Endothelial cell of umbilical vein (primary cell): ENCODE measurements at regions not wholly inside any gene's neighbourhood (a gene's known extent, or its start where the extent isn't known, plus 50 kb on each side); places are given as distances from the start of the nearest gene placed in this dataset.

ENCODE experiments used
- BruUV-seq: library from RNA; stranded (reverse); fragments of 400-500 nt; replicated peaks from 2 replicates; lab custom pipeline; 2021; lab: Mats Ljungman, UMichigan
- CTCF ChIA-PET: fragments of 300-600, 350-600 bp; sonication (Branson Sonifier 250); formaldehyde crosslinking; loops from one replicate; lab custom pipeline; 2021; ENCODE audit warnings: antibody characterized with exemption, inconsistent platforms; lab: Charles Lee
- POLR2A ChIA-PET: fragments of 300-600, 350-600 bp; sonication (Branson Sonifier 250); formaldehyde crosslinking; loops from one replicate; lab custom pipeline; 2021; ENCODE audit warnings: antibody characterized with exemption, inconsistent platforms; lab: Charles Lee
- DNase-seq: peaks from one replicate; pipeline ENCODE4 v3.0.0-alpha.2; 2011; ENCODE audit warnings: low read depth, low spot score
- FAIRE-seq: peaks from 2 replicates; lab custom pipeline; 2011; peaks lifted over from hg19 to GRCh38; lab: Jason Lieb, UNC
- H2AFZ ChIP-seq: 2 replicates; pipeline ENCODE4 v1.6.0; 2012; ENCODE audit warnings: low read depth, low read length, control low read depth, inconsistent platforms
- H3K27ac ChIP-seq: 2 replicates; pipeline ENCODE4 v1.5.1; 2011; ENCODE audit warnings: low read depth, mild to moderate bottlenecking, control low read depth, low read length, moderate library complexity; ENCODE audit not compliant: insufficient read depth
- H3K27me3 ChIP-seq, 2 experiments: 2 replicates each; pipeline versions ENCODE4 v1.6.0 to v1.6.1; 2011; ENCODE audit warnings: low read length in 2 of 2, mixed read lengths in 1 of 2; ENCODE audit not compliant: control insufficient read depth in 2 of 2, insufficient read depth in 2 of 2
- H3K36me3 ChIP-seq, 2 experiments: 2 replicates in 1 of 2; 3 replicates in 1 of 2; pipeline ENCODE4 v1.5.1; 2011; ENCODE audit warnings: low read length in 2 of 2, mild to moderate bottlenecking in 1 of 2, moderate library complexity in 1 of 2; ENCODE audit not compliant: control insufficient read depth in 2 of 2, insufficient read depth in 2 of 2; ENCODE audit errors: extremely low read depth in 1 of 2
- H3K4me1 ChIP-seq: 3 replicates; pipeline ENCODE4 v1.5.1; 2011; ENCODE audit warnings: mild to moderate bottlenecking, low read length; ENCODE audit not compliant: control insufficient read depth, insufficient read depth; ENCODE audit errors: extremely low read depth
- H3K4me2 ChIP-seq: 2 replicates; pipeline ENCODE4 v1.6.1; 2011; ENCODE audit warnings: low read length, control low read depth, mixed read lengths; ENCODE audit not compliant: insufficient read depth
- H3K4me3 ChIP-seq, 3 experiments: fragments of 200-600 bp in 1 of 3; sonication (generic), shearing (Covaris generic) in 1 of 3; replicated peaks in 1 of 3; 2 replicates each; pipeline ENCODE4 v1.5.1; 2011 to 2016; ENCODE audit warnings: control low read depth in 3 of 3, low read length in 3 of 3, mild to moderate bottlenecking in 2 of 3, inconsistent platforms in 1 of 3, low read depth in 1 of 3, moderate library complexity in 1 of 3; ENCODE audit not compliant: insufficient read depth in 1 of 3
- H3K79me2 ChIP-seq: 2 replicates; pipeline ENCODE4 v1.6.0; 2012; ENCODE audit warnings: low read length, inconsistent platforms; ENCODE audit not compliant: control insufficient read depth, insufficient read depth
- H3K9ac ChIP-seq: replicated peaks from 2 replicates; pipeline ENCODE3; 2011; ENCODE audit warnings: low read length, control low read depth; ENCODE audit not compliant: insufficient read depth; ENCODE audit errors: extremely low read depth
- H3K9me1 ChIP-seq: replicated peaks from 3 replicates; pipeline ENCODE4 v1.6.0; 2011; ENCODE audit warnings: mild to moderate bottlenecking, low read length; ENCODE audit not compliant: control insufficient read depth, insufficient read depth; ENCODE audit errors: extremely low read depth
- H3K9me3 ChIP-seq: replicated peaks from 2 replicates; pipeline ENCODE4 v1.5.1; 2012; ENCODE audit warnings: low read length, inconsistent platforms; ENCODE audit not compliant: control insufficient read depth, insufficient read depth
- H4K20me1 ChIP-seq: replicated peaks from 2 replicates; pipeline ENCODE3; 2011; ENCODE audit warnings: mild to moderate bottlenecking, low read length; ENCODE audit not compliant: control insufficient read depth, insufficient read depth; ENCODE audit errors: extremely low read depth
- EZH2 ChIP-seq: IDR thresholded peaks from 2 replicates; pipeline ENCODE4 v1.6.1; 2012; ENCODE audit warnings: borderline replicate concordance, low read depth, mild to moderate bottlenecking, moderate library complexity, low read length, inconsistent platforms; ENCODE audit not compliant: severe bottlenecking
- FOS ChIP-seq: IDR thresholded peaks from 2 replicates; pipeline ENCODE4 v1.6.1; 2011; ENCODE audit warnings: mild to moderate bottlenecking, low read length, moderate library complexity, borderline replicate concordance; ENCODE audit not compliant: insufficient read depth
- GATA2 ChIP-seq: IDR thresholded peaks from 2 replicates; pipeline ENCODE4 v1.7.0; 2011; ENCODE audit warnings: low read depth, mild to moderate bottlenecking, moderate library complexity, mixed read lengths, low read length; ENCODE audit not compliant: insufficient read length, insufficient read depth
- JUN ChIP-seq: IDR thresholded peaks from 2 replicates; pipeline ENCODE4 v1.6.1; 2011; ENCODE audit warnings: borderline replicate concordance, low read depth; ENCODE audit not compliant: insufficient read length, insufficient read depth
- MAX ChIP-seq: IDR thresholded peaks from 2 replicates; pipeline ENCODE4 v1.6.1; 2011; ENCODE audit not compliant: insufficient read depth, insufficient read length
- MYC ChIP-seq: IDR thresholded peaks from one replicate; pipeline ENCODE4 v1.6.1; 2011; ENCODE audit warnings: mild to moderate bottlenecking, low read depth, low read length
- POLR2A ChIP-seq: IDR thresholded peaks from 2 replicates; pipeline ENCODE4 v1.6.1; 2012; ENCODE audit warnings: low read depth, mild to moderate bottlenecking, control low read depth, low read length
- POLR2AphosphoS5 ChIP-seq: IDR thresholded peaks from 2 replicates; pipeline ENCODE4 v1.6.1; 2012; ENCODE audit warnings: low read depth, mild to moderate bottlenecking, control low read depth, low read length, moderate library complexity; ENCODE audit not compliant: insufficient read depth
- dilution Hi-C: fragments of 300-500 bp; cut with MboI; formaldehyde crosslinking; loops from one replicate; pipeline ENCODE4 v1.15.0; 2019; ENCODE audit warnings: low sequenced_read_pairs; ENCODE audit not compliant: extremely low pct_ligation_motif_present
- intact Hi-C: fragments of 100-400 bp; cut with micrococcal nuclease; formaldehyde crosslinking; loops from one replicate; pipeline ENCODE4 v1.10.0; 2022
- TF ChIP-seq, protein P1 (sequence below), 2 donors: IDR thresholded peaks; 1 replicate in 1 of 2; 2 replicates in 1 of 2; pipeline ENCODE4 v1.5.1; 2011; ENCODE audit warnings: low read length in 2 of 2, mild to moderate bottlenecking in 2 of 2, moderate library complexity in 2 of 2, control low read depth in 1 of 2, inconsistent platforms in 1 of 2, low read depth in 1 of 2; ENCODE audit not compliant: insufficient read depth in 1 of 2; ENCODE audit errors: extremely low read depth in 1 of 2

- BruUV-seq: no TSS peak
- FAIRE-seq: no peak
Measured at GRCh38 chr17:12195418-12195817, 174.7 kb downstream of the MAP2K4 start.

More at GRCh38 chr17:12195418-12195817, 174.7 kb downstream of the MAP2K4 start:
- TF ChIP-seq MAX: no peak
- TF ChIP-seq FOS: no peak
- TF ChIP-seq POLR2AphosphoS5: no peak
- TF ChIP-seq, protein P1, sequence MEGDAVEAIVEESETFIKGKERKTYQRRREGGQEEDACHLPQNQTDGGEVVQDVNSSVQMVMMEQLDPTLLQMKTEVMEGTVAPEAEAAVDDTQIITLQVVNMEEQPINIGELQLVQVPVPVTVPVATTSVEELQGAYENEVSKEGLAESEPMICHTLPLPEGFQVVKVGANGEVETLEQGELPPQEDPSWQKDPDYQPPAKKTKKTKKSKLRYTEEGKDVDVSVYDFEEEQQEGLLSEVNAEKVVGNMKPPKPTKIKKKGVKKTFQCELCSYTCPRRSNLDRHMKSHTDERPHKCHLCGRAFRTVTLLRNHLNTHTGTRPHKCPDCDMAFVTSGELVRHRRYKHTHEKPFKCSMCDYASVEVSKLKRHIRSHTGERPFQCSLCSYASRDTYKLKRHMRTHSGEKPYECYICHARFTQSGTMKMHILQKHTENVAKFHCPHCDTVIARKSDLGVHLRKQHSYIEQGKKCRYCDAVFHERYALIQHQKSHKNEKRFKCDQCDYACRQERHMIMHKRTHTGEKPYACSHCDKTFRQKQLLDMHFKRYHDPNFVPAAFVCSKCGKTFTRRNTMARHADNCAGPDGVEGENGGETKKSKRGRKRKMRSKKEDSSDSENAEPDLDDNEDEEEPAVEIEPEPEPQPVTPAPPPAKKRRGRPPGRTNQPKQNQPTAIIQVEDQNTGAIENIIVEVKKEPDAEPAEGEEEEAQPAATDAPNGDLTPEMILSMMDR (IDR thresholded peaks at IDR 0.05; ENCODE audit: extremely low read depth in 1 of 2, insufficient read depth in 1 of 2, low read depth in 1 of 2, low read length in 2 of 2): no peak
- no peak for TF ChIP-seq GATA2
- no peak for TF ChIP-seq JUN
- no peak for TF ChIP-seq MYC
- TF ChIP-seq POLR2A: no peak
- no peak for TF ChIP-seq EZH2
- Histone ChIP-seq H3K4me1 (no peaks in the 10 kb centered on the region), H3K4me3 (no peak overlapping the region), H3K27me3 (no peaks in the 10 kb centered on the region), H3K9me3 (no peaks in the 10 kb centered on the region), H3K36me3 (no peaks in the 10 kb centered on the region), H4K20me1 (no peaks in the 10 kb centered on the region), H3K27ac (no peak overlapping the region), H3K9me1 (no peaks in the 10 kb centered on the region), H3K9ac (no peak overlapping the region), H2AFZ (no peak overlapping the region), H3K79me2 (no peaks in the 10 kb centered on the region), H3K4me2 (no peak overlapping the region)
- CTCF ChIA-PET: no interaction called here
- dilution Hi-C loops: no loop called here
- intact Hi-C loops: no loop called here
- DNase-seq: no peak
- POLR2A ChIA-PET: no interaction called here
